ENCODE measurements at regions not wholly inside any gene's neighbourhood (a gene's known extent, or its start where the extent isn't known, plus 50 kb on each side); places are given as distances from the start of the nearest gene placed in this dataset.

GRCh38 chr13:91066745-91067144 is 280.7 kb upstream of the MIR17HG start:
- TF ChIP-seq CTCF (IDR thresholded peaks at IDR 0.05) (no peak), POLR2A (IDR thresholded peaks at IDR 0.05) (no peak)

Measured in thyroid gland (tissue), 4 donors.